HCT116 (cell line): ENCODE measurements at regions not wholly inside any gene's neighbourhood (a gene's known extent, or its start where the extent isn't known, plus 50 kb on each side); places are given as distances from the start of the nearest gene placed in this dataset.

Experiments used
- ATAC-seq: fragments of 200-7000 bp; cut with Tn5 transposase; 2 replicates; pipeline ENCODE4 v1.9.1; 2020; ENCODE audit warnings: mild to moderate bottlenecking, moderate library complexity
- BruUV-seq: library from RNA; stranded (reverse); fragments of 400-500 nt; replicated peaks from 2 replicates; lab custom pipeline; 2021; lab: Mats Ljungman, UMichigan
- CTCF ChIA-PET: fragments of 300-600 bp; sonication (Branson Sonifier 250); formaldehyde crosslinking; loops from one replicate; lab custom pipeline; 2021; ENCODE audit warnings: antibody characterized with exemption; lab: Charles Lee
- POLR2A ChIA-PET: fragments of 300-600, 350-600 bp; sonication (Branson Sonifier 250); formaldehyde crosslinking; loops from one replicate; lab custom pipeline; 2021; ENCODE audit warnings: antibody characterized with exemption; lab: Charles Lee
- RAD21 ChIA-PET, 2 experiments: fragments of 300-600 bp; sonication (Branson Sonifier 250); formaldehyde crosslinking; loops; one replicate each; lab custom pipeline; 2023; ENCODE audit warnings: low total read pairs in 2 of 2; ENCODE audit not compliant: uncharacterized antibody in 2 of 2, unreplicated experiment in 2 of 2, low non-redundant PET in 1 of 2; lab: Charles Lee
- DNase-seq: peaks from one replicate; pipeline ENCODE4 v3.0.0-alpha.2; 2010; ENCODE audit warnings: low read depth, low spot score
- H2AFZ ChIP-seq: fragments of 200-600 bp; shearing (Covaris generic), sonication (generic); 2 replicates; pipeline ENCODE4 v1.6.1; 2017; ENCODE audit warnings: low read depth, mixed run types, mixed read lengths, antibody characterized with exemption, low read length; ENCODE audit not compliant: poor library complexity, severe bottlenecking
- H3K27ac ChIP-seq: 2 replicates; pipeline ENCODE4 v1.5.1; 2012; ENCODE audit warnings: low read depth, low read length
- H3K27me3 ChIP-seq: fragments of 200-600 bp; sonication (generic); 2 replicates; pipeline ENCODE4 v1.6.1; 2016; ENCODE audit warnings: mixed run types, low read length, mixed read lengths; ENCODE audit not compliant: insufficient read depth
- H3K36me3 ChIP-seq, 2 experiments: fragments of 200-500 bp in 1 of 2; fragments of 200-600 bp in 1 of 2; sonication (Bioruptor generic) in 1 of 2; sonication (generic) in 1 of 2; 2 replicates each; pipeline versions ENCODE4 v1.5.1 to v1.6.1; 2014 to 2016; ENCODE audit warnings: low read length in 2 of 2, inconsistent platforms in 1 of 2, mixed read lengths in 1 of 2, mixed run types in 1 of 2; ENCODE audit not compliant: insufficient read depth in 2 of 2, control insufficient read depth in 1 of 2
- H3K4me1 ChIP-seq, 2 experiments: fragments of 200-600 bp in 1 of 2; sonication (generic) in 1 of 2; 2 replicates each; pipeline versions ENCODE4 v1.5.1 to v1.6.1; 2012 to 2017; ENCODE audit warnings: low read length in 2 of 2, inconsistent platforms in 1 of 2, mild to moderate bottlenecking in 1 of 2, mixed read lengths in 1 of 2, mixed run types in 1 of 2, moderate library complexity in 1 of 2; ENCODE audit not compliant: insufficient read depth in 2 of 2, control insufficient read depth in 1 of 2
- H3K4me2 ChIP-seq: fragments of 200-600 bp; sonication (generic); 2 replicates; pipeline ENCODE4 v1.6.1; 2017; ENCODE audit warnings: mixed run types, low read length, mixed read lengths
- H3K4me3 ChIP-seq, 2 experiments: fragments of 200-600 bp in 1 of 2; sonication (generic) in 1 of 2; replicated peaks in 1 of 2; 2 replicates each; pipeline ENCODE4 v1.5.1; 2011 to 2016; ENCODE audit warnings: low read length in 2 of 2, control low read depth in 1 of 2, low read depth in 1 of 2, mild to moderate bottlenecking in 1 of 2, mixed read lengths in 1 of 2, mixed run types in 1 of 2
- H3K79me2 ChIP-seq: fragments of 200-600 bp; sonication (generic); 2 replicates; pipeline ENCODE4 v1.6.1; 2017; ENCODE audit warnings: mild to moderate bottlenecking, mixed run types, low read length, moderate library complexity, mixed read lengths; ENCODE audit not compliant: insufficient read depth
- H3K9ac ChIP-seq: fragments of 200-600 bp; sonication (generic); 2 replicates; pipeline ENCODE4 v1.6.1; 2016; ENCODE audit warnings: low read length, mixed read lengths
- H3K9me2 ChIP-seq: fragments of 200-600 bp; sonication (generic), shearing (Covaris generic); 2 replicates; pipeline ENCODE4 v1.6.1; 2017; ENCODE audit warnings: mixed run types, mild to moderate bottlenecking, moderate library complexity; ENCODE audit not compliant: insufficient read depth
- H3K9me3 ChIP-seq, 2 experiments: fragments of 200-500 bp in 1 of 2; fragments of 200-600 bp in 1 of 2; sonication (Bioruptor generic) in 1 of 2; sonication (generic) in 1 of 2; 2 replicates each; pipeline ENCODE4 v1.6.1; 2014 to 2017; ENCODE audit warnings: low read length in 2 of 2, mixed read lengths in 2 of 2, inconsistent platforms in 1 of 2, low read depth in 1 of 2, mild to moderate bottlenecking in 1 of 2, mixed run types in 1 of 2, moderate library complexity in 1 of 2; ENCODE audit not compliant: control insufficient read depth in 1 of 2, insufficient read depth in 1 of 2
- H4K20me1 ChIP-seq: fragments of 200-600 bp; sonication (generic), shearing (Covaris generic); 2 replicates; pipeline ENCODE4 v1.6.1; 2017; ENCODE audit warnings: mixed run types, mild to moderate bottlenecking, moderate library complexity; ENCODE audit not compliant: insufficient read depth
- ATF3 ChIP-seq: IDR thresholded peaks from 2 replicates; pipeline ENCODE4 v1.6.1; 2012
- CBX3 ChIP-seq: IDR thresholded peaks from 2 replicates; pipeline ENCODE4 v1.6.1; 2012; ENCODE audit warnings: low read depth
- CTCF ChIP-seq, 3 experiments: fragments of 200-600 bp in 1 of 3; sonication (generic) in 1 of 3; IDR thresholded peaks in 2 of 3; conservative IDR thresholded peaks in 1 of 3; 2 replicates each; pipeline ENCODE4 v1.5.1; 2012 to 2017; ENCODE audit warnings: low read depth in 2 of 3, low read length in 2 of 3, antibody characterized with exemption in 1 of 3, borderline replicate concordance in 1 of 3, control low read depth in 1 of 3, mild to moderate bottlenecking in 1 of 3, mixed read lengths in 1 of 3, mixed run types in 1 of 3, moderate library complexity in 1 of 3; ENCODE audit not compliant: insufficient read depth in 1 of 3
- EGR1 ChIP-seq: IDR thresholded peaks from 2 replicates; pipeline ENCODE4 v1.6.1; 2012; ENCODE audit warnings: low read depth
- EZH2 ChIP-seq: fragments of 200-600 bp; sonication (generic); IDR thresholded peaks from 2 replicates; pipeline ENCODE4 v1.6.1; 2017; ENCODE audit warnings: antibody characterized with exemption, mixed run types
- EZH2phosphoT487 ChIP-seq: fragments of 200-600 bp; IDR thresholded peaks from 2 replicates; pipeline ENCODE4 v1.6.1; 2018; ENCODE audit warnings: antibody characterized with exemption, borderline replicate concordance
- FOSL1 ChIP-seq: IDR thresholded peaks from 2 replicates; pipeline ENCODE4 v1.6.1; 2012; ENCODE audit warnings: low read depth
- JUND ChIP-seq: IDR thresholded peaks from 2 replicates; pipeline ENCODE4 v1.6.1; 2012
- MAX ChIP-seq: IDR thresholded peaks from 2 replicates; pipeline ENCODE4 v1.6.1; 2012
- POLR2AphosphoS5 ChIP-seq: IDR thresholded peaks from 2 replicates; pipeline ENCODE4 v1.6.1; 2011; ENCODE audit warnings: mild to moderate bottlenecking, low read depth, low read length, moderate library complexity
- RAD21 ChIP-seq: IDR thresholded peaks from 2 replicates; pipeline ENCODE4 v1.6.1; 2012; ENCODE audit warnings: low read depth, mild to moderate bottlenecking
- REST ChIP-seq: IDR thresholded peaks from 2 replicates; pipeline ENCODE4 v1.6.1; 2012; ENCODE audit warnings: low read depth
- SIN3A ChIP-seq: IDR thresholded peaks from 2 replicates; pipeline ENCODE4 v1.6.1; 2012; ENCODE audit warnings: low read depth
- SP1 ChIP-seq: IDR thresholded peaks from 2 replicates; pipeline ENCODE4 v1.6.1; 2012; ENCODE audit warnings: low read depth
- SRF ChIP-seq: IDR thresholded peaks from 2 replicates; pipeline ENCODE4 v1.6.1; 2012; ENCODE audit warnings: low read depth
- TCF7L2 ChIP-seq: IDR thresholded peaks from 2 replicates; pipeline ENCODE4 v1.7.0; 2011; ENCODE audit warnings: borderline replicate concordance, inconsistent platforms; ENCODE audit not compliant: insufficient read depth, insufficient read length; ENCODE audit errors: extremely low read depth
- YY1 ChIP-seq: IDR thresholded peaks from 2 replicates; pipeline ENCODE4 v1.6.1; 2011; ENCODE audit warnings: low read length, low read depth, moderate library complexity, mild to moderate bottlenecking; ENCODE audit not compliant: insufficient replicate concordance; ENCODE audit errors: extremely low read depth
- ZBTB33 ChIP-seq: IDR thresholded peaks from 2 replicates; pipeline ENCODE4 v1.6.1; 2011; ENCODE audit warnings: mild to moderate bottlenecking, low read length, moderate library complexity; ENCODE audit not compliant: insufficient replicate concordance; ENCODE audit errors: extremely low read depth
- ZFX ChIP-seq: fragments of 450-650 bp; IDR thresholded peaks from 2 replicates; pipeline ENCODE4 v1.6.1; 2017
- ZNF274 ChIP-seq: fragments of 200-500 bp; sonication (Bioruptor generic); IDR thresholded peaks from 2 replicates; pipeline ENCODE4 v1.6.1; 2014; ENCODE audit warnings: mild to moderate bottlenecking, low read depth, low read length, inconsistent platforms
- intact Hi-C: fragments of 100-400 bp; cut with micrococcal nuclease; formaldehyde crosslinking; loops from 2 replicates; pipeline ENCODE4 v1.10.0; 2022

- Histone ChIP-seq H3K27me3 (no peaks in the 10 kb centered on the region), H3K9me3 (no peaks in the 10 kb centered on the region; a peak in 1 of 4 replicates), H3K4me3 (no peak overlapping the region), H4K20me1 (no peaks in the 10 kb centered on the region), H3K9me2 (no peaks in the 10 kb centered on the region), H3K9ac (no peak overlapping the region), H3K36me3 (no peaks in the 10 kb centered on the region), H3K4me2 (no peak overlapping the region), H2AFZ (no peak overlapping the region), H3K79me2 (no peaks in the 10 kb centered on the region), H3K4me1 (no peaks in the 10 kb centered on the region), H3K27ac (no peak overlapping the region)
- no peak for ATAC-seq
- ChIA-PET CTCF (no interaction called here), POLR2A (no interaction called here), RAD21 (no interaction called here)
- intact Hi-C loops, result no loop called here
- BruUV-seq, result no TSS peak
- no peak for DNase-seq
- TF ChIP-seq ATF3 (no peak), POLR2AphosphoS5 (no peak), YY1 (no peak), MAX (no peak), TCF7L2 (no peak), ZBTB33 (no peak), CBX3 (no peak), SIN3A (no peak), JUND (no peak), EZH2 (no peak), SRF (no peak), SP1 (no peak), CTCF (IDR thresholded peaks at IDR 0.05 in 2 of 3, conservative IDR thresholded peaks at IDR 0.05 in 1 of 3; ENCODE audit: borderline replicate concordance in 1 of 3, insufficient read depth in 1 of 3, low read depth in 2 of 3, low read length in 2 of 3) (no peak), REST (no peak), EGR1 (no peak), ZNF274 (no peak), ZFX (no peak), EZH2phosphoT487 (no peak), FOSL1 (no peak), RAD21 (no peak)
These were observed 291.4 kb downstream of the SH2D4B start for GRCh38 chr10:80829151-80829550.
